Bronchial epithelial cell (primary cell): ENCODE measurements at regions not wholly inside any gene's neighbourhood (a gene's known extent, or its start where the extent isn't known, plus 50 kb on each side); places are given as distances from the start of the nearest gene placed in this dataset.

Experiments used
- DNase-seq: peaks from one replicate; pipeline ENCODE4 v3.0.0-alpha.2; 2010; ENCODE audit warnings: low read depth
- FAIRE-seq: peaks from 2 replicates; lab custom pipeline; 2011; peaks lifted over from hg19 to GRCh38; lab: Jason Lieb, UNC
- H3K27me3 ChIP-seq: 2 replicates; pipeline ENCODE4 v1.5.1; 2011; ENCODE audit warnings: low read length; ENCODE audit not compliant: control insufficient read depth, insufficient read depth
- H3K36me3 ChIP-seq: 2 replicates; pipeline ENCODE4 v1.5.1; 2011; ENCODE audit warnings: low read length; ENCODE audit not compliant: control insufficient read depth, insufficient read depth
- H3K4me3 ChIP-seq: 2 replicates; pipeline ENCODE4 v1.5.1; 2011; ENCODE audit warnings: mild to moderate bottlenecking, low read depth, low read length, control low read depth
- CTCF ChIP-seq: IDR thresholded peaks from 2 replicates; pipeline ENCODE4 v1.5.1; 2011; ENCODE audit warnings: mild to moderate bottlenecking, moderate library complexity, low read length, control low read depth, inconsistent platforms; ENCODE audit not compliant: insufficient read depth, severe bottlenecking

DNA sequence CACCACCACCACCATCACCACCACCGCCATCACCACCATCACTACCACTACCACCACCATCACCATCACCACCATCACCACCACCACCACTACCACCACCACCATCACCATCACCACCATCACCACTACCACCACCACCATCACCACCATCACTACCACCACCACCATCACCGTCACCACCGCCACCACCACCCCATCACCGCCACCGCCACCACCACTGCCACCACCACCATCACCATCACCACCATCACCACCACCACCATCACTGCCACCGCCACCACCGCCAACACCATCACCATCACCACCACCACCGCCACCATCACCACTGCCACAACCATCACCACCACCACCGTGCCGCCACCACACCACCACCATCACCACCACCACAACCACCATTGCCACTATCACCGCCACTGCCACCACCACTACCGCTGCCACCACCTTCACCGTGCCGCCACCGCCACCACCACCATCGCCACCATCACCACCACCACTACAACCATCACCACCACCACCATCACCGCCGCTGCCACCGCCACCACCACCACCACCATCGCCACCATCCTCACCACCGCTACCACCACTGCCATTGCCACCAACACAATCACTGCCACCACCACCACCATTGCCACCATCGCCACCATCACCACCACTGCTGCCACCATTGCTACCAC lies 1511.3 kb upstream of the AGA start:
- no peak for FAIRE-seq
- no peak overlapping the region for H3K4me3 ChIP-seq
- H3K36me3 ChIP-seq, result no peaks in the 10 kb centered on the region
- TF ChIP-seq CTCF, result no peak
- no peaks in the 10 kb centered on the region for H3K27me3 ChIP-seq
- DNase-seq, result no peak

DNA sequence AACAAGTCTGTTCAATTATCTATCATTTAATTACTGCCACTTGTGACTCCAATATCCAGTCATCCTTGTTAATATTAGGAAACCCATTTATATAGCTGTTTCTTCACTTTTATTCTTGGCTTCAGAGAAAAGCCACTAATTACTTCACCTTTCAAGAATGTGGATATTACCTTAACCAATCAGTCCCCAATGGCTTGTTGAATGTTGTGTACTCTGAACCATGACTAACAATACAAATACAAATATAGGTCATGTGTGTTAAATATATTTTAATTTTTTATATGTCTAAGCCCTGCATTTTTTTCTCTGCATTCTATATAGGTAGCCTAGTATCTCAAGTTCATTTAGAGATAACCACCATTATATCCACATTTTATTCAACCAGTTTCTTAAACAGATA lies 1513.4 kb upstream of the AGA start:
- DNase-seq (peak; percentile 3), FAIRE-seq (no peak)
- Histone ChIP-seq H3K36me3 (no peaks in the 10 kb centered on the region), H3K27me3 (no peaks in the 10 kb centered on the region), H3K4me3 (no peak overlapping the region)
- no peak for TF ChIP-seq CTCF

GRCh38 chr4:178958725-178959440 lies 1516.6 kb upstream of the AGA start:
- Histone ChIP-seq H3K27me3 (no peaks in the 10 kb centered on the region), H3K4me3 (no peak overlapping the region), H3K36me3 (no peaks in the 10 kb centered on the region)
- TF ChIP-seq CTCF, result no peak
- FAIRE-seq, result no peak
- no peak for DNase-seq

GRCh38 chr4:178963446-178964045 lies 1521.3 kb upstream of the AGA start:
- Histone ChIP-seq H3K4me3 (no peak overlapping the region), H3K36me3 (no peaks in the 10 kb centered on the region), H3K27me3 (no peaks in the 10 kb centered on the region)
- DNase-seq (no peak), FAIRE-seq (no peak)
- no peak for TF ChIP-seq CTCF

DNA sequence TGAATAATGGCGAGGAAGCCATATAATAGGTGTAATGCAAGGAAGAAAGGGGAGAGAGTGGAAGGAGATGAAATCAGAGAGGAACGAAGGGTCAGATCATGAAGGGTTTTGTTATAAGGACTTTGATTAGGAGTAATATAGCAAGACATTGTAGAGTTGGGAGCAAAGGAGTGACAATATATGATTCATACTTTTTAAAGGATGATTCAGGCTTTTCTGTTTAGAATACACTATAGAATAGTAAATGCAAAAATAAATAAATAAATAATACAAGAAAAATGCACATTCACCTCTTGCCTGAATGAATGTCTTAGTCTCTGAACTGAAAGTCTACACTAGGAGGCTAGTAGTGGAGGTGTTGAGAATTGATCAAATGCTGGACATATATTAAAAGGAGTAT lies 1524.4 kb upstream of the AGA start:
- TF ChIP-seq CTCF, result no peak
- DNase-seq, result no peak
- H3K27me3 ChIP-seq, result no peaks in the 10 kb centered on the region
- H3K4me3 ChIP-seq, result no peak overlapping the region
- FAIRE-seq, result no peak
- H3K36me3 ChIP-seq, result no peaks in the 10 kb centered on the region
